OCI-LY1 (cell line): ENCODE measurements at regions not wholly inside any gene's neighbourhood (a gene's known extent, or its start where the extent isn't known, plus 50 kb on each side); places are given as distances from the start of the nearest gene placed in this dataset.

Experiments
- H2AFZ ChIP-seq: fragments of 200-600 bp; sonication (generic), shearing (Covaris generic); 2 replicates; pipeline ENCODE4 v1.6.0; 2014; ENCODE audit warnings: antibody characterized with exemption, mild to moderate bottlenecking, low read length
- H3F3A ChIP-seq: fragments of 200-600 bp; sonication (generic), shearing (Covaris generic); 2 replicates; pipeline ENCODE4 v1.6.0; 2014; ENCODE audit warnings: mild to moderate bottlenecking, antibody characterized with exemption, low read length, moderate library complexity; ENCODE audit not compliant: insufficient read depth
- H3K27ac ChIP-seq: fragments of 200-600 bp; sonication (generic); 2 replicates; pipeline ENCODE4 v1.5.1; 2014; ENCODE audit warnings: low read length, mixed run types, mild to moderate bottlenecking, low read depth; ENCODE audit not compliant: poor library complexity, severe bottlenecking
- H3K27me3 ChIP-seq: fragments of 200-600 bp; sonication (generic); 2 replicates; pipeline ENCODE4 v1.6.0; 2014; ENCODE audit warnings: antibody characterized with exemption, mild to moderate bottlenecking, low read length, moderate library complexity; ENCODE audit not compliant: insufficient read depth
- H3K36me3 ChIP-seq: fragments of 200-600 bp; sonication (generic); 2 replicates; pipeline ENCODE4 v1.6.1; 2014; ENCODE audit warnings: mild to moderate bottlenecking, antibody characterized with exemption, low read length, moderate library complexity, mixed read lengths; ENCODE audit not compliant: insufficient read depth
- H3K4me1 ChIP-seq: fragments of 200-600 bp; sonication (generic); 2 replicates; pipeline ENCODE4 v1.5.1; 2014; ENCODE audit warnings: mild to moderate bottlenecking, low read length, moderate library complexity; ENCODE audit not compliant: insufficient read depth, severe bottlenecking
- H3K4me2 ChIP-seq: fragments of 200-600 bp; sonication (generic), shearing (Covaris generic); 2 replicates; pipeline ENCODE4 v1.6.1; 2014; ENCODE audit warnings: low read length
- H3K4me3 ChIP-seq: fragments of 200-600 bp; sonication (generic); 2 replicates; pipeline ENCODE4 v1.5.1; 2014; ENCODE audit warnings: low read length, low read depth, mild to moderate bottlenecking, mixed read lengths; ENCODE audit not compliant: poor library complexity, severe bottlenecking
- H3K79me2 ChIP-seq: fragments of 200-600 bp; shearing (Covaris generic); 2 replicates; pipeline ENCODE4 v1.6.1; 2016; ENCODE audit warnings: mixed run types, low read length, mixed read lengths; ENCODE audit not compliant: insufficient read depth
- H3K9ac ChIP-seq: fragments of 200-600 bp; sonication (generic), shearing (Covaris generic); 2 replicates; pipeline ENCODE4 v1.6.1; 2014; ENCODE audit warnings: mild to moderate bottlenecking, low read length, mixed read lengths
- H3K9me2 ChIP-seq: fragments of 200-600 bp; sonication (generic), shearing (Covaris generic); 2 replicates; pipeline ENCODE4 v1.6.1; 2014; ENCODE audit warnings: low read depth, mild to moderate bottlenecking, low read length, mixed read lengths
- H3K9me3 ChIP-seq: fragments of 200-600 bp; shearing (Covaris generic); 2 replicates; pipeline ENCODE4 v1.6.1; 2014; ENCODE audit warnings: low read length, mixed read lengths
- H4K20me1 ChIP-seq: fragments of 200-600 bp; sonication (generic), shearing (Covaris generic); 2 replicates; pipeline ENCODE4 v1.6.0; 2016; ENCODE audit warnings: mild to moderate bottlenecking, low read length; ENCODE audit not compliant: insufficient read depth
- CTCF ChIP-seq: fragments of 200-600 bp; sonication (generic), shearing (Covaris generic); IDR thresholded peaks from 2 replicates; pipeline ENCODE4 v1.5.1; 2017; ENCODE audit warnings: mild to moderate bottlenecking, antibody characterized with exemption, low read length, moderate library complexity, mixed read lengths
- EZH2 ChIP-seq: fragments of 200-600 bp; sonication (generic), shearing (Covaris generic); IDR thresholded peaks from 2 replicates; pipeline ENCODE4 v1.8.0; 2017; ENCODE audit warnings: borderline replicate concordance, mixed run types, mild to moderate bottlenecking, antibody characterized with exemption, low read length, moderate library complexity, mixed read lengths

GRCh38 chr6:170100046-170100445 is 190.8 kb downstream of the DLL1 start:
- Histone ChIP-seq H3K4me3 (no peak overlapping the region), H3K36me3 (no peaks in the 10 kb centered on the region), H2AFZ (no peak overlapping the region), H3K9me3 (no peaks in the 10 kb centered on the region), H3K4me2 (no peak overlapping the region), H3K79me2 (no peaks in the 10 kb centered on the region), H3F3A (no peaks in the 10 kb centered on the region), H4K20me1 (no peaks in the 10 kb centered on the region), H3K27ac (no peak overlapping the region), H3K9ac (no peak overlapping the region), H3K27me3 (no peaks in the 10 kb centered on the region; the same call in 1 of the 2 replicates), H3K9me2 (no peaks in the 10 kb centered on the region), H3K4me1 (no peaks in the 10 kb centered on the region)
- TF ChIP-seq CTCF (no peak), EZH2 (no peak)

GRCh38 chr6:170099387-170099786 is 191.5 kb downstream of the DLL1 start:
- Histone ChIP-seq H2AFZ (no peak overlapping the region), H3K9me2 (no peaks in the 10 kb centered on the region), H4K20me1 (no peaks in the 10 kb centered on the region), H3K36me3 (no peaks in the 10 kb centered on the region), H3K27ac (no peak overlapping the region), H3K9me3 (no peaks in the 10 kb centered on the region), H3K4me1 (no peaks in the 10 kb centered on the region), H3F3A (no peaks in the 10 kb centered on the region), H3K4me2 (no peak overlapping the region), H3K4me3 (no peak overlapping the region), H3K79me2 (no peaks in the 10 kb centered on the region), H3K9ac (no peak overlapping the region), H3K27me3 (no peaks in the 10 kb centered on the region; the same call in 1 of the 2 replicates)
- no peak for TF ChIP-seq EZH2
- TF ChIP-seq CTCF: no peak

GRCh38 chr6:170098428-170099170 is 192.3 kb downstream of the DLL1 start:
- Histone ChIP-seq H3K9me3 (no peaks in the 10 kb centered on the region), H3K27ac (no peak overlapping the region), H3K79me2 (no peaks in the 10 kb centered on the region), H3K9me2 (no peaks in the 10 kb centered on the region), H3K4me3 (no peak overlapping the region), H2AFZ (no peak overlapping the region), H3K36me3 (no peaks in the 10 kb centered on the region), H3F3A (no peaks in the 10 kb centered on the region), H3K9ac (no peak overlapping the region), H4K20me1 (no peaks in the 10 kb centered on the region), H3K4me2 (no peak overlapping the region), H3K27me3 (no peaks in the 10 kb centered on the region; the same call in 1 of the 2 replicates), H3K4me1 (no peaks in the 10 kb centered on the region)
- TF ChIP-seq CTCF: no peak
- no peak for TF ChIP-seq EZH2
